Ovary (tissue), 3 donors: ENCODE measurements at regions not wholly inside any gene's neighbourhood (a gene's known extent, or its start where the extent isn't known, plus 50 kb on each side); places are given as distances from the start of the nearest gene placed in this dataset.

Experiments used
- EP300 ChIP-seq: sonication (generic); formaldehyde crosslinking; IDR thresholded peaks from one replicate; pipeline ENCODE4 v1.6.1; 2017; ENCODE audit warnings: antibody characterized with exemption
- POLR2A ChIP-seq: fragments of 450-650 bp; IDR thresholded peaks from one replicate; pipeline ENCODE4 v1.6.1; 2017; ENCODE audit warnings: antibody characterized with exemption, mild to moderate bottlenecking, moderate library complexity
- TF ChIP-seq, protein P1 (sequence below), 3 donors: fragments of 450-650 bp in 2 of 3; fragments of 200-600 bp in 1 of 3; IDR thresholded peaks; one replicate each; pipeline versions ENCODE4 v1.5.1 to v1.8.0; 2016 to 2022; ENCODE audit warnings: antibody characterized with exemption in 3 of 3, mild to moderate bottlenecking in 1 of 3
- donor health status: DM: no; HTN: no; CAD: no.

DNA sequence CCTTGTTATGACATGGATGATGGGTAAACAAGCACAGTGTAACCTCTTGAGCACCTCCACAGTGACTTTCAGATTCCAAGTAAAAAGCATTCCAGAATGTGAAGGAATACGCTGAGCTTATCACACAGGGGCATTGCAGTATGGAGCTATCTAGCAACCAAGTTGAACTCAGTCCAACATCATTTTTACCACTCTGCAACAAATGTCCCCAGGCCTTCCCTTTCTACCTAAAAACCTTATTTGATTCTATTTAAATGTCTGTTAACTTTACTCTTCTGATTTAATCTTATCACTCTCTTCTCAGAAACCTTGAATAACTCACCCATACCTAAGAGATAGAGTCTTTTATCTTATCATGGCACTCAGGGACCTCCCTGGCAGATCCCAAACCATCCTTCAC lies 195.8 kb upstream of the CDYL start:
- TF ChIP-seq, protein P1, sequence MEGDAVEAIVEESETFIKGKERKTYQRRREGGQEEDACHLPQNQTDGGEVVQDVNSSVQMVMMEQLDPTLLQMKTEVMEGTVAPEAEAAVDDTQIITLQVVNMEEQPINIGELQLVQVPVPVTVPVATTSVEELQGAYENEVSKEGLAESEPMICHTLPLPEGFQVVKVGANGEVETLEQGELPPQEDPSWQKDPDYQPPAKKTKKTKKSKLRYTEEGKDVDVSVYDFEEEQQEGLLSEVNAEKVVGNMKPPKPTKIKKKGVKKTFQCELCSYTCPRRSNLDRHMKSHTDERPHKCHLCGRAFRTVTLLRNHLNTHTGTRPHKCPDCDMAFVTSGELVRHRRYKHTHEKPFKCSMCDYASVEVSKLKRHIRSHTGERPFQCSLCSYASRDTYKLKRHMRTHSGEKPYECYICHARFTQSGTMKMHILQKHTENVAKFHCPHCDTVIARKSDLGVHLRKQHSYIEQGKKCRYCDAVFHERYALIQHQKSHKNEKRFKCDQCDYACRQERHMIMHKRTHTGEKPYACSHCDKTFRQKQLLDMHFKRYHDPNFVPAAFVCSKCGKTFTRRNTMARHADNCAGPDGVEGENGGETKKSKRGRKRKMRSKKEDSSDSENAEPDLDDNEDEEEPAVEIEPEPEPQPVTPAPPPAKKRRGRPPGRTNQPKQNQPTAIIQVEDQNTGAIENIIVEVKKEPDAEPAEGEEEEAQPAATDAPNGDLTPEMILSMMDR (IDR thresholded peaks at IDR 0.05): no peak
- no peak for TF ChIP-seq POLR2A
- no peak for TF ChIP-seq EP300
